ENCODE measurements at regions not wholly inside any gene's neighbourhood (a gene's known extent, or its start where the extent isn't known, plus 50 kb on each side); places are given as distances from the start of the nearest gene placed in this dataset.
A peak's percentile ranks its signal among the peaks of the same experiment; 100 is the strongest.

DNA sequence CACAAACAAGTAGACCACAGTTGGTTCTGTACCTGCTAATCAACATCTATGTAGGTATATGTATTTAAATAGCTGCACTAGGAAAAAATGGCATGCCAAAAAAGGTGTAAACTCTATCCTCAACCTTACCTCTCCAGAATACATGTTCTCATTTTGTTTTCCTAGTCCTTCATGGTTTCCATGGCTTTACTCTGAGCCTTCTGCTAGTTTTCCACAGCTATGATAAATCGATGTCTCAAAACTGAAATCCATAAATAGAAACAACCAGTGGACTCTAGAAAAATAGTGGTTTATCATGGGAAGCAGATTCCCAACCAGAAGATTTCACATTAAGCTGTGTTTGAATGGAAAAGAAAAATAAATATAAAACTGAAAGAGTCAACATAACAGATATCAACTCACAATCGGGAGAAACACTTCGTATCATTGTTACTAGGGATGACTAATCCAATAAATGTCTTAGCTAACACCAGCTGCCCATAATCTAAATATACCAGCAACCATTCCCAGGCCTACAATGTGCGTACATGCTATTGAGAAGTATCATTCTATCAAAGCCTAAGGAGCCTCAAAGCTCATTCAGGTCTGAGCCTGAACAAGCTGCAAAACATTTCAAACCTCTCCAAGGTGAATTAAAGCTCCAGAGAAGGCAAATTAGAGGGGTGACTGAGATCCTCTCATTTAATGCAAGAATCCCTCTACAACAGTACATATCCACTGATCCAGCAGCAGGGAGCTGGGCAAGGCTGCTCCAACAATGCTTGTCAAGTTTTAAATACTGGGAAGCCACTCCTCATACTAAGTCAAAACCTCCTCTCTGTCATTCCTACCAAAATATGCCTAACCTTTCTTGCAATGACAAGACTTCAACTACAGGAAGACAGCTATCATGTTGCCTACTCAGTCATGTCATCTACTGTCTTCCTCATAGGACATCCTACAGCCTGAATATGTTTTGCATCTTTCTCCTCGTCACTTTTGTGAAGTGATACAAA is 90.2 kb downstream of the KCTD12 start:
- DNase-seq = no peak

DNA sequence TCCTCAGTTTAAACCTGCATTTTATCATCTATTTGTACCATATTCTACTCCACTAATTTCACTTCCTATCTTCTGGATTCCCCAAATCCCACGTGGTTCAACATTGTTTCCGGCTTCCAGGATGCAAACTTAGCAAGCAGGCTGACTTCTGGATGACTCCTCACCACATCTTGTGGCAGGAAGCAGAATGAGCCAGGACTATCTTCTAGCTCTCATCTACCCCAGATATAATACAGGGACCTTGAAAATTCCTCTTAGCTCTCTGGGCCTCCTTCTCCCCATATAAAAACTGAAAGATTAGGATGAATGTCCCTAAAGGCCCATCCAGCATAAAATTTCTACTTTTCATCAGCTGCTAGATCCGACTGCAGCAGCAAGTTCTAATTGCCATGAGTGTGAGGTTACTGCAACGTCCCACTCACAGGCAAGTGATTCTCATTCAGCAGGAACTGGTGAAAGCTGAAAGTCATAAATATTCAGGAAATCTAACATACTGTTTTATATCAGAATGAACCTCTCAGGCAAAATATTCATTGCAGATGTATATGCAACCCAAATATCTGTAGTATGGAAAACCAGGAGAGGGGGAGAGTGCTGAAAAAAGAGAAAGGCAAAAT is 93.4 kb downstream of the KCTD12 start:
- peak; percentile 64 to 92 for DNase-seq

DNA sequence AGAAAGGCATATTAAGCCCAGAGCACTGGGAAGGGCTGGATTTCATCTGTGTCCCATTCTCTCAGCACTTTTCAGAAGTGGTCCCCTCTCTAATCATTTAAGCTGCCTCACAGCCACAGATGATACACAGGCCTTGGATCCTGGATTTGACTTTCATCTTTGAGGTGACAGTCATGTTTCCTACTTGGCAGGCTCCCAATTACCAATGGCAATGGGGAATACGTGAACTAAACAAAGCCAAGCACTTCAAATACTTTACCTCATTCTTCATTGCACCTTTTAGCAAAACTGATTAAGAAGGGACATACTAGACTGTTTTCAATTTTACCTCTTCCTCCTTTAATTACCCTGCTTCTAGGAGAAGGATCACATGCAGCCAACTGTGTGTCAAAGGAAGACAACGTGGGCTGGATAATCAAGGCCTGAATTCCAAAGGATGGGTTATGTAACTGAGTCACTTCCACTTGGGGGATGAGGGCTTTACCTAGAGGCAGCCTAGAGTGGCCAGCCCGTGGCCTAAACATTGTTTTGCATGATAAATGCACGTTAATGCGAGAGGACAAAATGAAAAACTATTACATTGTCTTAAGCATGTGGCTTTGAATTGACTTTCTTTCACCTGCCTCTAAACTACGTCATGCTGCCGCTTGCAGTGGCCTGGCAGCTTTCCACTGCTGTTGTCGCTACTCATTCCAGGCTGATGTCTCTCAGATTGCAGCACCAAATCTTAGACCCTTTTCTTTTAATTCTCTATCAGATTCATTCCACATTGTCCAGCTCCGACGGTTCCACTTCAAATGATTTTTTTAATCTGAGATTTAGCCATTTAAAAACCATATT is 95.0 kb downstream of the KCTD12 start:
- peak in 1 of 2 donors; percentile 51 for DNase-seq

DNA sequence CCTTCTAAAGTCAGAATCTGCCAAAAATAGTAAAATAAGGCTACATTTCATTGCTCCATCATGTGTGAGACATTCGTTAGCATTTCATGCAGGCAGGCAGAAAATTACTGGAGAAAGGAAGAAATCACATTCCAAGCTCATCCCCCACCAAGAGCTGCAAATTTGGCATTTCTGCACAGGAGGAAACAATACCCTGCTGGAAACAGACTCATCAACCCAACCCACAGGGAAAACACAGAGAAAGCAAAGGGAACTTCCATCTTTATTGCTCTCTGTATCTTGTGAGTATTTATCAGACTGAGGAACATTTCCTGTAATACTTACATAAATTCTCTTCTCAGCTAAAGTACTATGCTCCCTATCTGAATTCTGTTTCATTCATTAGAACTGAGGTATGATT is 95.7 kb downstream of the KCTD12 start:
- DNase-seq = peak; percentile 62 to 89

DNA sequence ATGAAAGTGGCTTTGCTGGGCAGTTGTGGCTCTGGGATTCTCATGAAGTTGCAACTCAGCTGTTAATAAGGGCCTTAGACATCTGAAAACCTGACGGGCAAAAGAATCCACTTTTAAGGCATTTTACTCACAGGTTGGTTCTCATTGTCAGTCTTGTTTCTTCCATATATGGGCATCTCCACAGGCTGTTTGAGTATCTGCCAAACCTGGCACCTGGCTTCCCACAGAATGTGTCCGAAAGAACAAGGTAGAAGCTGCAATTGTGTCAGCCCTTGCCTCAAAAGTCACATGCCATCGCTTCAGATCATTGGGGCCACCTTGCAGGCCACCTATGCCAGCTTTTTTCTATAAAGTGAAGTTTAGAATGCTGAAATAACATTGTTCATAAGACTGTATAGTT is 102.4 kb downstream of the KCTD12 start:
- no peak for DNase-seq

DNA sequence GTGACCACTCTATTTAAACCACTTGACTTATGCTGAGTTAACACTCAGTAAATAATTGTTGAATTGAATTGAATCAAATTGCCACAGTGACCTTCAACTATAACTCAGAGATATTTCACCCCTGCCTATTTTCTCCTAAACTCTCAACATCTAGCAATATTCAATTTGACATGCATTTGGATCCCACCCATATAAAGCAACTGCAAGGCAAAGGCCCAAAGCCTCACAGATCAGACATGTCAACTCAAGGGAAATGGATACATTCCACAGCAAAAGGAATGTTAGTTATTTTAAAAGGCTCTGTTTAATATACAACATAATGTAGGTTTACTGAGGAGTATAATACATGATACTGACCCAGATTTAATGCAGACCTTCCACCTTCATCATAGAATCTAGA is 107.4 kb downstream of the KCTD12 start:
- no peak for DNase-seq

DNA sequence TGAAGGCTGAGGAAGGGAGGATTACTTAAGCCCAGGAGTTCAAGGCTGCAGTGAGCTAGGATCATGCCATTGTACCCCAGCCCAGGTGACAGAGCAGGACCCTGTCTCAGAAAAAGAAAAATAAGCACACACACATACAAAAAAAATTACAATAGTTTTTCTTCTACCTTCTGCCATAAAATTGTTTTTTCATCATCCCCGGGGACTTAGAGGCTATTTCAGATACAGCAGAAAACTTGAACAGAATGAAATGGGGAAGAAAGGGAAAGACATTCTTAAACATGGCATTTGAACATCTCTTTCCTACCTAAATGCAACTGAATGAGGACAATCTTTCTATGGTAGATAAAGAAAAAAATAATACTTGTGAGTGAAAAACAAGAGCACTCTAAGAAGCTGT is 109.1 kb downstream of the KCTD12 start:
- no peak for DNase-seq

DNA sequence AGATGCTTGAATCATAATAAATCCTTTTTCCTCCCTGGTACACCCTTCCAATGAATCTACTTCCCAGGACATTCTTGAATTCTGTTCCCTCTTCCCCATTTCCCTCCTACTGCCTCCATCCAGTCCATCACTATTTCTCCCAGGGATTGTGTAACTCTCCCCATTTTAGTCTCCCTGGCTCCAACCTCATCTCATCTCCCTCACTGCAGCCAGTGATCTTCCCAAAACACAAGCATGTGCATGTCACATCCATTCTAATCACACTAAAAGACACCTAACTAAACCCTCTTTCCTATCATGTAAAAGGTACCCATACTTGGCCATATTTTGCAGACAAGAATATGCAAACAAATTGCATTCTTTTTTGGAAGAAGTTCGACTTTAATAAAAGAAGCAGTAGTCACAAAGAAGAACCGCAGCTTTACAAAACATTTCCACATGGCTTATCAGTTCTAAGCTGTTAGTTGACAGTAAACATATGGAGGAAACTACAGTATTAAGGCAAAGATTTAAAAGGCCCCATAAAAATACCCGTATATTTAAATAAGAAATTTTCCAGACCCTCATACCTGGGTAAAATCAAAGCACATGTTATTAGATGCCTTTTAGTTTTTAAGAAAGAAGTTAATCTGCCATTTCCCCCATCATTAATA is 111.0 kb downstream of the KCTD12 start:
- DNase-seq = no peak

DNA sequence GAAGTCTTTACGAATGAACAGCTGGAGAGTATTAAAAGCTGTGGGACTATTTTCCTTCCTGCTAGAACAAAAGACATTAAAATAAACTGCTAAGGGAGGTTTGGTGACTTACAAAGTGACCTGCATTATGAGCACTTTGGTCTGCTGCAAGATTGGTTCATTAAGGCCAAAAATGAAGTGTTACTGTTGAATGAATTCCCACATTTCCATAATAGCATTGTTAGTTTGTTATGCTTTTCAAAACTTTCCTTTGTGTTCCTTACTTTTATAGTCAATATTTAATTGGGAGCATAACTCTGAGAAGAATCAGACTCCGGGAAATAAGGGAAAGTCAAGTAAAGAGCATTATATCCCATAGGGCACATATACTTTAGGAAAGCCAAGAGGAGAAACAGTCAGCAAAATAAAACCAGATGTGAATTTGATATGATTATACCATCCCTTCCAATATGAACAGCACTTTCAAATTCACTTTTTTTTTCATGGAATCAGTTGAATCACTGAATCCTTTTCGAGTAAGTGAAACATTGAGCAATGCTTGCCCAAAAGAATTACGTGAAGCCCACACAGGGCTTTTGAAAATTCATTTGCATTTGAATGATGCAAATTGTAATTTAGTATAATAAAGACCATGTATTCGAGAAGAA is 112.6 kb downstream of the KCTD12 start:
- DNase-seq = no peak

DNA sequence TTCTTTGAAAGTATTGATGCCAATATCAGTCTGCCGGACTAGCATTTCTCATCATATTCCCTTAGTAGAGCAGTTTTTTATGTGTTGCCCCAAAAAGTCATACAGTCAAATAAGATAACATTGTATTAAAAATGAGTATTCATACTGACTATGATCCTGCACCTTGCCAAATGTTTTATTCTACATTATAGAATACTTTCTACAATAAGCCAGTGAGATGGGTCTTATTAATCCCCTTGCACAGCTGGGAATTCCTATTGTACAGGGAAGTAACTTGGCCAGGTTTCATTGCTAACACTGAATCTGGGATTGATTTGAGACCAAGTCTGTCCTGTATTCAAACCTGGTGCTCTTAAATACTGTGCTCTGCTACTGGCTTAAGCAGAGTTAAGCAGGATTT is 114.0 kb downstream of the KCTD12 start:
- DNase-seq = no peak

DNA sequence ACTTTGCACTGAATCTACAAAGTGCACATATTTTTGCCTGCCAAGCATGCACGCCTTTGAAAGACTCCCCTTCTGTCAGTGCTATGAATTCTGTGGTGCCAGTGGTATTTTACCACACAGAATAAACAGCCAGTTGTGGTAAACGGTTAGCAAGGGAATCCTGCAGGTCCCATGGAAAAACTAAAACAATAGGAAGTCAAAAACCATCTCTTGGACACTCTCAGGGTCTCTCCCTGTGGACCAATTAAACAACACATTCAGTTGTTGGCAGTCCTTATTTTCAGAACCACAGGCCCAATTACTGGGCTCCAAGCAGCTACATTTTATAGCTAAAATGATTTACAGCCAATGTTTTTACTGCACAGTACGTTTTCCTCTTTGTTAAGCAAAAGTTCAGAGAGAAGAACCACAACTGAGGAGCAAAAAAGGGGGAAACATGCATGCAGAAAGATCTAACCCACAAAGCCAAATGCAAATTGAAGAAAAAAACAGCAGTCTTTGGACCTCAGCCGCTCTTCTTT is 116.9 kb downstream of the KCTD12 start:
- DNase-seq = no peak

DNA sequence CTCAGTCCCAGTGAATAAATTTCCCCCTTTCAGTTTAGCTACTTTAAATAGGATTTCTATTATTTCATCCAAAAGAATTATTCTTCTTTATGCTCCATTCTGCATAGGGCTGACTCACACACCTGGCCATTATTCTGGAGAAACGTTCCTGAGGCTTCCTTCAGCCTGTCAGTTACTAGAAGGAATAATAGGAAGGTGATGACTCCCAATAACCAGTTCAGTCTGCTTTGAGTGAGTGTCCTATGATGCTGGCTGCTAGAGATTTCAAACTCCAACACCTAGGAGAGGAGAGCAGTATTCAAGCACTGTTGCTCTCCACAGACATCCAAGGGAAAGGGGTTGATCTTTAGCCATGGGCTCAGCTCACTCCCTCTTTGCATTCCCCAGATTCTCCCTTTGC is 117.8 kb downstream of the KCTD12 start:
- no peak for DNase-seq

DNA sequence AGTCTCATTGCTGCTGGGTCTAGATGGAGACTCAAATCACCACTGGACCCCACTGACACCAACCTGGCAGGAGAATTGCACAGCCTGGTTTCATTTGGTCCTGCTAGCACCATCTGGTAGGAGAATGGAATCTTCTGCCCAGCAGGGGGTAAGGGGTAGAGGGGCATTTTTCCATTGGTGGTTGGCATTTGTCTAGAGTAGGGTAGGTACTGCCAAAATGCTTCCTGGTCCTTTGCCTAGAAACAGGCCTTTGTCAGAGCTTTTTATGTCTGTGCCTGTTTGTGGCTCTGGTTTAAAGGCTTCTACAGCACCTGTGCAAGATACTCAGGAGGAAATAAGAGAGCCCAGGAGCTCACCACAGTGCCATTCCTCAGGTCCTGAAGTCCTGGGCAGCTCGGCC is 121.3 kb downstream of the KCTD12 start:
- no peak for DNase-seq

DNA sequence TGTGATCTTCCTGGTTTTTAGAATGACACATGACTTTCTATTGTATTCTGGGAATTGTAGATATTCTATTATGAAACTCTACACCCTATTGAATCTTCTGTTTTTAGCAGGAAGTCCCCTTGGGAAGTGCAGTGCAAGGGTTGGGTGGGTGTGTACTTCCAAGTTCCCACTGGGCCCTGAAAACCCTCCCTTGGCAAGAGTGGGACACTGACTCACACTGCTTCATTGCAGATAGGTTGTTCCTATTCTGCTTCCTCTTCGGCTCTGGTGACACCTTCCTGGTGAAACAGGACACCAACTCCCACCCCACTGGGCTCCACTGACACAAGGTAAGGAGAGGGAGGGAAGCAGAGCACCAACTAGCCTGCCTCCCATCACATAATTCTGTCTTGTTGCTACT is 121.8 kb downstream of the KCTD12 start:
- DNase-seq = peak; percentile 88 to 99

DNA sequence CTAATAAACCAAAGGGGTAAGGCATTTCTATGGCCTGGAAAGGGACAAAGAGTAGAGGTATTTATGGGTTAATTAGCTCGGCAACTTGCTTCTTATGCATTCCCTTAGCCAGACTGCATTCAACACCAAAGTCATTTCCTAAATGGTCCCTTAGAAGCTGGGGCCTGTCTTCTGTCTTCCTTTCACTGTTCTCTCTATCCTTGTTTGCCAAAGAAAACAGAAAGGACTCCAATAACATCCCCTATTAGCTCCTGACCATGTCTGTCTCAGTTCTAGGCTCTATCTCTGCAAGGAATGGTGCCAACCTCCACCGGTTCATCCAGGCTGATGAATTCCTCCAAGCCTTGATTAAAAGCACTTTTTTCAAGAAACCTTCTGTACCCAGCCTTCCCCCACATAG is 123.5 kb downstream of the KCTD12 start:
- no peak for DNase-seq

DNA sequence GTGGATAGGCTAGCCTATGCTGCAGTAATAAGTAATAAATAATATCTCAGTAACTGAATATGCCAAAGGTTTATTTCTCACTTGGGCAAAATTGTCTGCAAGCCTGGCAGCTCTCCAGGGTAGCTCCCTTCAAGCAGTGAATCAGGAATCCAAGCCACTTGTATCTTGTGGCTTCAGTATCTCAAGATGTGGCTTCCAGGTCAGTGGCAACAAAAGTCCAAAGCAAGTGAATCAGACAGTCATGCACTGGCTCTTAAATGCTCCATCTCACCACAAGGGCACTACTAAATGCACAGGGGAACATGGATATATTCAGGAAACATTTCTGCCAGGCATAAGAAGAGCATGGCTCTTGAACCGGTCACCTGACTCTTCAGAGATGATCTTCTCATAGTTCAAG is 126.3 kb downstream of the KCTD12 start:
- peak in 1 of 2 donors; percentile 55 for DNase-seq

DNA sequence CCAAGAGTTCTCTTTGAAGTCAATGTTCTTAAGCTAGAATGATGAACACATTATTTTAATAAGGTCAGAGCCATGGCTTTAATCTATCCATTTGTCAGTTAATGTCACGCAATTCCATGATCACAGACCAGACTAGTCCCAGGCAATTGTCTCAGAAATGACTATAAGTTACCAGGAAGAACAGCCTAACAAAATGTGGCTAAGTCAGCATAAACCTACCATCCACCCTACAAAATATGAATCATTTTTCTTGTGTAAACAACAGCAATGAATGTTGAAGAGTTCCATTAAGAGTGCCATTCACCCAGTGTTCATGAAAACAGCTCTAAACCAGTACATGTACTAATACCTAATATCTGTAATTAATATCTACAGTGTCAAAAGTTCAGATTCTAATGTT is 127.5 kb downstream of the KCTD12 start:
- no peak for DNase-seq

DNA sequence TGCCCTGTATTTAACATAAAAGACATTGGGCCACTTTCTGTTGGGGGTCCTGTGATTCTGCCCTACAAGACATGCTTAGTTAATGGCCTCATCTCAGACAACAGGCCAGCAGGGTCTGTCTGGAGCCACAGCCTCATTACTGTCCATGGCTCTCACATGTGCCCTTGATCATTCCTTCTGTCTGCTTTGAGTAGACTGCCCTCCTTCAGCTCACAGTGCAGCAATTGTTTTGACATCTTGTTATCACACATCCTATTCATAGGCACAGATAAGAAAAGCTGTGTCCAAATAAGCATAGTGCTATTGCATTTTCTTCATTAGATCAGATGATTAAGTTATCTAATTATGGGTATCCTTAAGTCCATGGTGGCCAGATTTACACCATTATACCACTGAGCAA is 127.9 kb downstream of the KCTD12 start:
- no peak for DNase-seq

DNA sequence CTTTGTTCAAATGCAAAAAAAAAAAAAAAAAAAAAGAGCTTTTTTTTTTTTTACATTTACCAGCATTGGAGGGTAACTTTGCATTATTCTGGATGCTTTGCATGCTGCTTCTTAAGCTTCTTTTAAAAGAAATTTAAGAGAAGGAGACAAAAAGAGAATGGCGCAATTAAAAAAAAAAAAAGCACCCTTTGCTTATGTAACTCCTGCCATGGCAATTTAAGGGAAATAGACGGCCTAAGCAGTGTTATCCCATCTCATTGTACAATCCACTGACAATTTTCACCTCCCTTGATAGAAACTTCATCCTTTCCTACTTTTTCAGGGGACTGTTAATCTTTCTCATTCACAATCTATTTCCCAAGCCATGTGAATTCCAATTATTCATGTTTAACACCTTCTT is 129.8 kb downstream of the KCTD12 start:
- DNase-seq = peak; percentile 29 to 55

DNA sequence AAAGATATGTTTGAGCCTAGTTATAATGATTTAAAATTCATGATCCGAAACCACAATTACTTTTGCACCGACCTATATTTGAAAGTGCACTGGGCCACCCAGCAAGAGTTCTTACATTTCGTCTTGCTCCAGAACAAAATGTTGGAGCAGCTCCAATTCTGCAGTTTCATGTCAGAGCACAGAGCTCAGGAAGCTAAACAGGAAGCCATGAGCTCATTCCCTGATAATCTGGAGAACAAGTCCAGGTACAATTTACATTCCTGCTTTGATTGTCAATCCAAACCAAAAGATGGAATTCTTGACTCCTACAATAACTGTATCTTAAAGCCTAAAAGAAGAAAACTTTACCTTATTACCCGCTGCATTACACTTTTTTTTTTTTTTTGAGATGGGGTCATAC is 131.8 kb downstream of the KCTD12 start:
- no peak for DNase-seq

DNA sequence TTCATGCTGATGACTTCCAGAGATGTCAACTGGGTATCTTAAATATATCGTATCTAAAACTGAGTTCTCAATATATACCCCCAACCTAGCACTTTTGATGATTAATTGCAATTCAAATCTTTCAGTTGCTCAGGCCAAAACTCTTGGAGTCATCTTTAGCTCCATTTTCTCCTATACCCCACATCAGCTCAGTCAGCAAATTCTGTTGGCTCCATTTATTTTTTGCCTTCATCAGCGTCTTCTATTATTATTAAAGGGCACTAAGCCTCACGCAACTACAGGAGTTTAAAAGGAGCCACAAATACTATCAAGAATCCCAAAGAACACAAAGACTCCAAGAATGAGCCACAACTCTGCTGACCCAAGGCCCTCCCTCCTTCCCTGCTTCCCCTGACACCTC is 134.9 kb downstream of the KCTD12 start:
- DNase-seq = no peak

DNA sequence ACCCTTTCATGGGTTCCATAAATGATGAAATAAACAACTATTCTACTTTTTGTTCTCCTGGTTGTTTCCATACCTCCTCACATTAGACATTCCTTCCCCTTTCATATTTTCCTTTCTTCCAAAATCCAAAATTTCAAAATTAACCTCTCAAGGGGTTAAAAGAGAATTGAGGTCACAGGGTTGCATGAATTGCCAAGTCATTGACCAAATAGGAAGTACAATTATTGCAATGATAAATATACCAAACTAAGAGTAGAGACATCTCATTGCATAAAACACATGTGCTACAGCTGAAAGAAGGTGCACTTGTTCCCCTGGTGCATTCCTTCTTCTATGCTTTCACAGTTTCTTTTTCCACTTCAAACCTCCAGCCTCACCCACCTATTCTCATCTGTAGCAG is 136.1 kb downstream of the KCTD12 start:
- peak; percentile 62 to 64 for DNase-seq
